ENCODE measurements at regions not wholly inside any gene's neighbourhood (a gene's known extent, or its start where the extent isn't known, plus 50 kb on each side); places are given as distances from the start of the nearest gene placed in this dataset.

- TF ChIP-seq ETV6 (conservative IDR thresholded peaks at IDR 0.05 in 1 of 2, IDR thresholded peaks at IDR 0.05 in 1 of 2; ENCODE audit: borderline replicate concordance in 1 of 2, low read depth in 1 of 2) (no peak), TCF12 (IDR thresholded peaks at IDR 0.05; ENCODE audit: low read depth, low read length) (no peak), TARDBP (IDR thresholded peaks at IDR 0.05; ENCODE audit: borderline replicate concordance) (no peak), FOXK2 (IDR thresholded peaks at IDR 0.05) (no peak), SPI1 (IDR thresholded peaks at IDR 0.05; ENCODE audit: borderline replicate concordance, insufficient read depth, low read depth, low read length) (no peak), RELA (IDR thresholded peaks at IDR 0.05; ENCODE audit: borderline replicate concordance, partially characterized antibody) (no peak), SREBF2 (IDR thresholded peaks at IDR 0.05; ENCODE audit: low read length) (no peak), CBX3 (IDR thresholded peaks at IDR 0.05; ENCODE audit: borderline replicate concordance, low read depth) (no peak)
- TF ChIP-seq, protein P1, sequence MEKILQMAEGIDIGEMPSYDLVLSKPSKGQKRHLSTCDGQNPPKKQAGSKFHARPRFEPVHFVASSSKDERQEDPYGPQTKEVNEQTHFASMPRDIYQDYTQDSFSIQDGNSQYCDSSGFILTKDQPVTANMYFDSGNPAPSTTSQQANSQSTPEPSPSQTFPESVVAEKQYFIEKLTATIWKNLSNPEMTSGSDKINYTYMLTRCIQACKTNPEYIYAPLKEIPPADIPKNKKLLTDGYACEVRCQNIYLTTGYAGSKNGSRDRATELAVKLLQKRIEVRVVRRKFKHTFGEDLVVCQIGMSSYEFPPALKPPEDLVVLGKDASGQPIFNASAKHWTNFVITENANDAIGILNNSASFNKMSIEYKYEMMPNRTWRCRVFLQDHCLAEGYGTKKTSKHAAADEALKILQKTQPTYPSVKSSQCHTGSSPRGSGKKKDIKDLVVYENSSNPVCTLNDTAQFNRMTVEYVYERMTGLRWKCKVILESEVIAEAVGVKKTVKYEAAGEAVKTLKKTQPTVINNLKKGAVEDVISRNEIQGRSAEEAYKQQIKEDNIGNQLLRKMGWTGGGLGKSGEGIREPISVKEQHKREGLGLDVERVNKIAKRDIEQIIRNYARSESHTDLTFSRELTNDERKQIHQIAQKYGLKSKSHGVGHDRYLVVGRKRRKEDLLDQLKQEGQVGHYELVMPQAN (conservative IDR thresholded peaks at IDR 0.05) = no peak
- TF ChIP-seq, protein P2, sequence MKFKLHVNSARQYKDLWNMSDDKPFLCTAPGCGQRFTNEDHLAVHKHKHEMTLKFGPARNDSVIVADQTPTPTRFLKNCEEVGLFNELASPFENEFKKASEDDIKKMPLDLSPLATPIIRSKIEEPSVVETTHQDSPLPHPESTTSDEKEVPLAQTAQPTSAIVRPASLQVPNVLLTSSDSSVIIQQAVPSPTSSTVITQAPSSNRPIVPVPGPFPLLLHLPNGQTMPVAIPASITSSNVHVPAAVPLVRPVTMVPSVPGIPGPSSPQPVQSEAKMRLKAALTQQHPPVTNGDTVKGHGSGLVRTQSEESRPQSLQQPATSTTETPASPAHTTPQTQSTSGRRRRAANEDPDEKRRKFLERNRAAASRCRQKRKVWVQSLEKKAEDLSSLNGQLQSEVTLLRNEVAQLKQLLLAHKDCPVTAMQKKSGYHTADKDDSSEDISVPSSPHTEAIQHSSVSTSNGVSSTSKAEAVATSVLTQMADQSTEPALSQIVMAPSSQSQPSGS (IDR thresholded peaks at IDR 0.05; ENCODE audit: low read length) = no peak
- no peak overlapping the region for H3K27ac ChIP-seq (ENCODE audit: control insufficient read depth, insufficient read depth)
- POLR2A ChIA-PET = no interaction called here
- no peak overlapping the region for H3K9ac ChIP-seq (ENCODE audit: control insufficient read depth, insufficient read depth, low read length)
- SMC1A ChIA-PET (ENCODE audit: uncharacterized antibody, unreplicated experiment) = no interaction called here
- H3K4me2 ChIP-seq (ENCODE audit: control insufficient read depth, insufficient read depth) = no peak overlapping the region
- no peaks in the 10 kb centered on the region; a peak in 1 of 4 replicates for H3K27me3 ChIP-seq (replicated peaks in 1 of 2; ENCODE audit: control insufficient read depth in 2 of 2, insufficient read depth in 2 of 2, low read length in 1 of 2)
- no peaks in the 10 kb centered on the region for H3K79me2 ChIP-seq (ENCODE audit: control insufficient read depth, insufficient read depth, low read length)
- FAIRE-seq = no peak
- no peaks in the 10 kb centered on the region for H3K4me1 ChIP-seq (ENCODE audit: control insufficient read depth, insufficient read depth, low read length)
- no peaks in the 10 kb centered on the region for H4K20me1 ChIP-seq (ENCODE audit: control insufficient read depth, insufficient read depth)
- CTCF ChIA-PET = no interaction called here
- H2AFZ ChIP-seq (ENCODE audit: control insufficient read depth, low read depth, low read length) = no peak overlapping the region
- WGBS (ENCODE audit: insufficient coverage, insufficient replicate concordance, low lambda C conversion rate, missing lambda C conversion rate) = 29% methylated on average over 8 of the region's 8 CpGs
- BruUV-seq (replicated peaks) = no TSS peak
- in situ Hi-C loops (cut with MboI) = no loop called here
- RAD21 ChIA-PET (ENCODE audit: unreplicated experiment) = no interaction called here
- intact Hi-C loops (cut with micrococcal nuclease; ENCODE audit: unreplicated experiment) = no loop called here
- no peaks in the 10 kb centered on the region for H3K36me3 ChIP-seq (ENCODE audit: control insufficient read depth in 2 of 2, insufficient read depth in 2 of 2, low read length in 1 of 2)
- ATAC-seq = no peak
- DNase-seq (ENCODE audit: low read depth, low spot score) = no peak
- no peak overlapping the region for H3K4me3 ChIP-seq
- H3K9me3 ChIP-seq (replicated peaks; ENCODE audit: control insufficient read depth, insufficient read depth, low read length) = no peaks in the 10 kb centered on the region; the same call in 2 of the 3 replicates
Measured at GRCh38 chr1:30538993-30539867, 184.2 kb downstream of the MATN1 start.
